Ascending aorta (tissue), 2 donors: ENCODE measurements at regions not wholly inside any gene's neighbourhood (a gene's known extent, or its start where the extent isn't known, plus 50 kb on each side); places are given as distances from the start of the nearest gene placed in this dataset.
"Not testable (repeated sequence)": the region's sequence is repeated elsewhere in the genome, so short reads cannot be mapped to it uniquely, and the experiment has no call there.

Source experiments
- DNase-seq, 2 donors: peaks; one replicate each; pipeline ENCODE4 v3.0.0-alpha.2; 2019; ENCODE audit warnings: low spot score in 2 of 2
- H3K27ac ChIP-seq, 2 donors: fragments of 200-600 bp; sonication (generic); one replicate each; pipeline ENCODE4 v1.5.1; 2016 to 2017; ENCODE audit warnings: mild to moderate bottlenecking in 1 of 2
- H3K27me3 ChIP-seq: fragments of 200-600 bp; sonication (generic); one replicate; pipeline ENCODE4 v1.5.1; 2017
- H3K36me3 ChIP-seq, 2 donors: fragments of 200-600 bp; sonication (generic); one replicate each; pipeline ENCODE4 v1.5.1; 2016
- H3K4me1 ChIP-seq, 2 donors: fragments of 200-600 bp; sonication (generic); one replicate each; pipeline ENCODE4 v1.5.1; 2016 to 2017; ENCODE audit warnings: mild to moderate bottlenecking in 1 of 2
- H3K4me3 ChIP-seq, 2 donors: fragments of 200-600 bp; sonication (generic); one replicate each; pipeline ENCODE4 v1.5.1; 2016 to 2017; ENCODE audit warnings: mild to moderate bottlenecking in 1 of 2
- H3K9me3 ChIP-seq, 2 donors: fragments of 200-600 bp; sonication (generic); one replicate each; pipeline ENCODE4 v1.5.1; 2016
- CTCF ChIP-seq, 3 experiments: fragments of 200-600 bp in 2 of 3; fragments of 450-650 bp in 1 of 3; sonication (generic) in 2 of 3; IDR thresholded peaks; one replicate each; pipeline ENCODE4 v1.5.1; 2016 to 2019; ENCODE audit warnings: antibody characterized with exemption in 3 of 3, mild to moderate bottlenecking in 1 of 3, moderate library complexity in 1 of 3
- intact Hi-C: fragments of 100-400 bp; cut with DNase I; formaldehyde crosslinking; loops from one replicate; pipeline ENCODE4 v1.15.1; 2023

GRCh38 chr15:70517194-70517590, 246.2 kb downstream of the UACA start:
- Histone ChIP-seq H3K27ac (no peak overlapping the region), H3K27me3 (no peaks in the 10 kb centered on the region), H3K9me3 (no peaks in the 10 kb centered on the region), H3K4me3 (no peak overlapping the region), H3K4me1 (no peaks in the 10 kb centered on the region), H3K36me3 (no peaks in the 10 kb centered on the region)
- intact Hi-C loops = no loop called here
- TF ChIP-seq CTCF (IDR thresholded peaks at IDR 0.05) = no peak
- no peak for DNase-seq

- H3K27me3 ChIP-seq = no peaks in the 10 kb centered on the region
- no peaks in the 10 kb centered on the region for H3K4me1 ChIP-seq
- no peaks in the 10 kb centered on the region for H3K9me3 ChIP-seq
- no peak for TF ChIP-seq CTCF (IDR thresholded peaks at IDR 0.05)
- intact Hi-C loops = no loop called here
- H3K4me3 ChIP-seq = no peak overlapping the region
- no peak overlapping the region for H3K27ac ChIP-seq
- no peak for DNase-seq
- no peaks in the 10 kb centered on the region for H3K36me3 ChIP-seq
Measured at GRCh38 chr15:70516408-70517193, 246.8 kb downstream of the UACA start.

- Histone ChIP-seq H3K4me3 (no peak overlapping the region), H3K36me3 (no peaks in the 10 kb centered on the region), H3K27me3 (no peaks in the 10 kb centered on the region), H3K9me3 (peaks cover 7 to 8% of the 10 kb centered on the region in 2 donors), H3K4me1 (no peaks in the 10 kb centered on the region), H3K27ac (no peak overlapping the region)
- no peak for TF ChIP-seq CTCF (IDR thresholded peaks at IDR 0.05)
- intact Hi-C loops = no loop called here
- no peak for DNase-seq
Measured at GRCh38 chr15:70514251-70514650, 249.1 kb downstream of the UACA start.

GRCh38 chr15:70513819-70514218, 249.5 kb downstream of the UACA start:
- Histone ChIP-seq H3K27me3 (no peaks in the 10 kb centered on the region), H3K27ac (no peak overlapping the region), H3K4me3 (no peak overlapping the region), H3K4me1 (no peaks in the 10 kb centered on the region), H3K36me3 (no peaks in the 10 kb centered on the region), H3K9me3 (peaks cover 7 to 8% of the 10 kb centered on the region in 2 donors)
- no peak for DNase-seq
- TF ChIP-seq CTCF (IDR thresholded peaks at IDR 0.05) = no peak
- intact Hi-C loops = no loop called here

GRCh38 chr15:70512772-70513362, 250.5 kb downstream of the UACA start:
- Histone ChIP-seq H3K4me1 (no peaks in the 10 kb centered on the region), H3K9me3 (peaks cover 7 to 8% of the 10 kb centered on the region in 2 donors), H3K36me3 (no peaks in the 10 kb centered on the region), H3K4me3 (no peak overlapping the region), H3K27ac (no peak overlapping the region), H3K27me3 (no peaks in the 10 kb centered on the region)
- peak in 1 of 3 experiments; percentile 37 for TF ChIP-seq CTCF (IDR thresholded peaks at IDR 0.05)
- DNase-seq = no peak
- intact Hi-C loops = no loop called here

- DNase-seq, H3K4me1 ChIP-seq, H3K4me3 ChIP-seq, H3K27me3 ChIP-seq, H3K36me3 ChIP-seq, H3K27ac ChIP-seq, intact Hi-C loops, H3K9me3 ChIP-seq: not testable (repeated sequence)
Measured at GRCh38 chr15:70511972-70512587, 251.3 kb downstream of the UACA start.
